ENCODE measurements at regions not wholly inside any gene's neighbourhood (a gene's known extent, or its start where the extent isn't known, plus 50 kb on each side); places are given as distances from the start of the nearest gene placed in this dataset.

DNA sequence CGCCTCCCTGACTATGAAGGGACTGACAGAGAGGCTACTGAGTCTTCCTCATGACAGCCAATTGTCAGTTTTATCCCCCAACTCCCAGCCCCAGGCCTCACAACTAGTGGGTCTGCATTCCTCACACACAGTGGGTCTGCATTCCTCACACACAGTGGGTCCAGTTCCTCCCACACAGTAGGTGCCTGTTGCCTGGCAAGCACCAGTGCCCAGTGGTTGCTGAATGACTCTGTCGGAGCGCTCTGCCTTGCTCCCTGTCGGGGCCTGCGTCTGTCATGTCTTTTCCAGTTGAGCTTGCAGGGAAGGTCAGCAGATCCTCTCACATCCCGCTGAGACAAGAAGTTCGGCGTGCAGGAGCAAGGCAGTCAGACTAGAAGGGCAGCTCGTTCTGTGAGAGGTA lies 590.0 kb upstream of the MKI67 start:
- TF ChIP-seq, protein P1, sequence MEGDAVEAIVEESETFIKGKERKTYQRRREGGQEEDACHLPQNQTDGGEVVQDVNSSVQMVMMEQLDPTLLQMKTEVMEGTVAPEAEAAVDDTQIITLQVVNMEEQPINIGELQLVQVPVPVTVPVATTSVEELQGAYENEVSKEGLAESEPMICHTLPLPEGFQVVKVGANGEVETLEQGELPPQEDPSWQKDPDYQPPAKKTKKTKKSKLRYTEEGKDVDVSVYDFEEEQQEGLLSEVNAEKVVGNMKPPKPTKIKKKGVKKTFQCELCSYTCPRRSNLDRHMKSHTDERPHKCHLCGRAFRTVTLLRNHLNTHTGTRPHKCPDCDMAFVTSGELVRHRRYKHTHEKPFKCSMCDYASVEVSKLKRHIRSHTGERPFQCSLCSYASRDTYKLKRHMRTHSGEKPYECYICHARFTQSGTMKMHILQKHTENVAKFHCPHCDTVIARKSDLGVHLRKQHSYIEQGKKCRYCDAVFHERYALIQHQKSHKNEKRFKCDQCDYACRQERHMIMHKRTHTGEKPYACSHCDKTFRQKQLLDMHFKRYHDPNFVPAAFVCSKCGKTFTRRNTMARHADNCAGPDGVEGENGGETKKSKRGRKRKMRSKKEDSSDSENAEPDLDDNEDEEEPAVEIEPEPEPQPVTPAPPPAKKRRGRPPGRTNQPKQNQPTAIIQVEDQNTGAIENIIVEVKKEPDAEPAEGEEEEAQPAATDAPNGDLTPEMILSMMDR (IDR thresholded peaks at IDR 0.05; ENCODE audit: low read length): no peak
- TF ChIP-seq EZH2 (IDR thresholded peaks at IDR 0.05; ENCODE audit: borderline replicate concordance, low read length): no peak
